ENCODE measurements at regions not wholly inside any gene's neighbourhood (a gene's known extent, or its start where the extent isn't known, plus 50 kb on each side); places are given as distances from the start of the nearest gene placed in this dataset.
"Not testable (repeated sequence)": the region's sequence is repeated elsewhere in the genome, so short reads cannot be mapped to it uniquely, and the experiment has no call there.

- Histone ChIP-seq H3K27ac (ENCODE audit: extremely low read depth, low read depth, low read length) (no peak overlapping the region), H3K36me3 (ENCODE audit: control insufficient read depth in 2 of 2, insufficient read depth in 1 of 2, low read length in 2 of 2) (no peaks in the 10 kb centered on the region), H3K4me1 (ENCODE audit: control insufficient read depth, insufficient read depth, low read length) (no peaks in the 10 kb centered on the region), H3K9me3 (ENCODE audit: control insufficient read depth, insufficient read depth, low read depth, low read length) (no peaks in the 10 kb centered on the region), H3K4me3 (ENCODE audit: low read depth, low read length) (no peak overlapping the region)
- POLR2A ChIA-PET = no interaction called here
- TF ChIP-seq ZNF624 (tag by site-specific recombination; IDR thresholded peaks at IDR 0.05) = no peak
- TF ChIP-seq HOXD13 (CRISPR knock-in tag; IDR thresholded peaks at IDR 0.05; ENCODE audit: borderline replicate concordance) = no peak
- TF ChIP-seq ZNF248 (tag by site-specific recombination; IDR thresholded peaks at IDR 0.05) = no peak
- no peak for TF ChIP-seq SP2 (tag by site-specific recombination; IDR thresholded peaks at IDR 0.05)
- TF ChIP-seq ZNF623 (tag by site-specific recombination; IDR thresholded peaks at IDR 0.05) = no peak
- no peak for TF ChIP-seq ZNF112 (tag by site-specific recombination; IDR thresholded peaks at IDR 0.05)
- no peak for TF ChIP-seq ZBTB1 (tag by site-specific recombination; IDR thresholded peaks at IDR 0.05)
- no peak for TF ChIP-seq ZNF629 (tag by site-specific recombination; IDR thresholded peaks at IDR 0.05)
- TF ChIP-seq ZNF354C (tag by site-specific recombination; IDR thresholded peaks at IDR 0.05; ENCODE audit: borderline replicate concordance, low read depth) = no peak
- CTCF ChIA-PET = no interaction called here
Observed at GRCh38 chr13:23042181-23042580, 138.6 kb upstream of the SGCG start.

GRCh38 chr13:23044906-23045305 lies 135.9 kb upstream of the SGCG start:
- ChIA-PET POLR2A (no interaction called here), CTCF (no interaction called here)
- Histone ChIP-seq H3K36me3 (ENCODE audit: control insufficient read depth in 2 of 2, insufficient read depth in 1 of 2, low read length in 2 of 2) (no peaks in the 10 kb centered on the region), H3K9me3 (ENCODE audit: control insufficient read depth, insufficient read depth, low read depth, low read length) (no peaks in the 10 kb centered on the region), H3K4me1 (ENCODE audit: control insufficient read depth, insufficient read depth, low read length) (no peaks in the 10 kb centered on the region), H3K4me3 (ENCODE audit: low read depth, low read length) (no peak overlapping the region), H3K27ac (ENCODE audit: extremely low read depth, low read depth, low read length) (no peak overlapping the region)
- TF ChIP-seq OVOL3 (tag by site-specific recombination; IDR thresholded peaks at IDR 0.05) = no peak

GRCh38 chr13:23050126-23050525 lies 130.7 kb upstream of the SGCG start:
- POLR2A ChIA-PET = no interaction called here
- H3K27ac ChIP-seq (ENCODE audit: extremely low read depth, low read depth, low read length) = no peak overlapping the region
- H3K4me3 ChIP-seq (ENCODE audit: low read depth, low read length) = no peak overlapping the region
- H3K36me3 ChIP-seq (ENCODE audit: control insufficient read depth in 2 of 2, insufficient read depth in 1 of 2, low read length in 2 of 2) = no peaks in the 10 kb centered on the region
- TF ChIP-seq ZNF830 (tag by site-specific recombination; IDR thresholded peaks at IDR 0.05; ENCODE audit: low read depth) (no peak), PATZ1 (tag by site-specific recombination; IDR thresholded peaks at IDR 0.05) (no peak), ZNF266 (tag by site-specific recombination; IDR thresholded peaks at IDR 0.05; ENCODE audit: low read depth) (no peak), KLF1 (tag by site-specific recombination; IDR thresholded peaks at IDR 0.05) (no peak), ZNF423 (tag by site-specific recombination; IDR thresholded peaks at IDR 0.05) (no peak), SP3 (tag by site-specific recombination; IDR thresholded peaks at IDR 0.05) (no peak), ZNF704 (tag by site-specific recombination; IDR thresholded peaks at IDR 0.05) (no peak), ZNF670 (tag by site-specific recombination; IDR thresholded peaks at IDR 0.05; ENCODE audit: low read depth) (no peak), ZNF555 (tag by site-specific recombination; conservative IDR thresholded peaks at IDR 0.05) (no peak), ZNF654 (tag by site-specific recombination; IDR thresholded peaks at IDR 0.05; ENCODE audit: low read depth) (no peak), ZNF571 (tag by site-specific recombination; IDR thresholded peaks at IDR 0.05) (no peak), ZNF214 (tag by site-specific recombination; IDR thresholded peaks at IDR 0.05; ENCODE audit: borderline replicate concordance) (no peak), ZSCAN4 (tag by site-specific recombination; IDR thresholded peaks at IDR 0.05) (no peak), ZNF658 (tag by site-specific recombination; IDR thresholded peaks at IDR 0.05) (no peak), ZSCAN23 (tag by site-specific recombination; IDR thresholded peaks at IDR 0.05) (no peak), OVOL3 (tag by site-specific recombination; IDR thresholded peaks at IDR 0.05) (no peak)
- no peaks in the 10 kb centered on the region for H3K9me3 ChIP-seq (ENCODE audit: control insufficient read depth, insufficient read depth, low read depth, low read length)
- no peaks in the 10 kb centered on the region for H3K4me1 ChIP-seq (ENCODE audit: control insufficient read depth, insufficient read depth, low read length)
- CTCF ChIA-PET = no interaction called here

- H3K27ac ChIP-seq (ENCODE audit: extremely low read depth, low read depth, low read length); POLR2A ChIA-PET; CTCF ChIA-PET: not testable (repeated sequence)
Observed at GRCh38 chr13:23053711-23054110, 127.1 kb upstream of the SGCG start.

More at GRCh38 chr13:23053711-23054110, 127.1 kb upstream of the SGCG start:
- H3K4me3 ChIP-seq (ENCODE audit: low read depth, low read length); H3K9me3 ChIP-seq (ENCODE audit: control insufficient read depth, insufficient read depth, low read depth, low read length); H3K4me1 ChIP-seq (ENCODE audit: control insufficient read depth, insufficient read depth, low read length); H3K36me3 ChIP-seq (ENCODE audit: control insufficient read depth in 2 of 2, insufficient read depth in 1 of 2, low read length in 2 of 2): not testable (repeated sequence)
